GM12873 (cell line): ENCODE measurements at regions not wholly inside any gene's neighbourhood (a gene's known extent, or its start where the extent isn't known, plus 50 kb on each side); places are given as distances from the start of the nearest gene placed in this dataset.

ENCODE experiments used
- TF ChIP-seq, protein P1 (sequence below): IDR thresholded peaks from 2 replicates; pipeline ENCODE4 v1.5.1; 2012; ENCODE audit warnings: low read depth, mild to moderate bottlenecking, moderate library complexity, low read length, control low read depth; ENCODE audit not compliant: insufficient read depth; ENCODE audit errors: missing control alignments

DNA sequence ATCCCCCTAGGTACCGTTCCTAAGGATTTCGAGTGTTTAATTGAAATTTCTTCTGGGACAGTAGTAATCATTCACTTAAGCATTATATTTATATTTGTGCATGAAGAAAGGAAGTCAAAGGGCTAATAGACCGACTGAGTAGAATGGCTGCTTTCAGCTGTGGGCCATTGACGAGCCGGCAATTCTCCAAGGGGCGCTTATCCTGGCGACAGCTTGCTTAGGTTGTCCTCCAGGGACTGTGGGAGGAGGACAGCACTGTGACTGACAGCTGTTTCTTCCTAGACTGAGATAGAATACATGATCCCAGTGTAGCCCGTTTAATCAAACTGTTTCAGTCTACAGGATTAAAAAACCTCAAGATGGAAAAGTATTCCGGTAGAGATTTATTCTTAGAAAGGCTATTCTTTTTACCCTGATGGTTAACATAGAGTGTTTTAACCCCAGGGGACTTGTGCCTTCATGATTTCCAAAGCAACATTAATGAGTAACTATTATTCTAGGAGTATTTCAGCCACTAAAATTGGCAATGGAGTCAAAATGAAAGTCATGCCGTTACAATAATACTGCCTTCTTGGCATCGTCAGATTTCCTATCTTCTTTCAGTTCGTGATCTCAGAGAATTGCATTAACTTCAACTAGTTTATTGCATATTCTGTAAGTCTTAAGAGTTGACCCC is 943.1 kb upstream of the WWC1 start:
- TF ChIP-seq, protein P1, sequence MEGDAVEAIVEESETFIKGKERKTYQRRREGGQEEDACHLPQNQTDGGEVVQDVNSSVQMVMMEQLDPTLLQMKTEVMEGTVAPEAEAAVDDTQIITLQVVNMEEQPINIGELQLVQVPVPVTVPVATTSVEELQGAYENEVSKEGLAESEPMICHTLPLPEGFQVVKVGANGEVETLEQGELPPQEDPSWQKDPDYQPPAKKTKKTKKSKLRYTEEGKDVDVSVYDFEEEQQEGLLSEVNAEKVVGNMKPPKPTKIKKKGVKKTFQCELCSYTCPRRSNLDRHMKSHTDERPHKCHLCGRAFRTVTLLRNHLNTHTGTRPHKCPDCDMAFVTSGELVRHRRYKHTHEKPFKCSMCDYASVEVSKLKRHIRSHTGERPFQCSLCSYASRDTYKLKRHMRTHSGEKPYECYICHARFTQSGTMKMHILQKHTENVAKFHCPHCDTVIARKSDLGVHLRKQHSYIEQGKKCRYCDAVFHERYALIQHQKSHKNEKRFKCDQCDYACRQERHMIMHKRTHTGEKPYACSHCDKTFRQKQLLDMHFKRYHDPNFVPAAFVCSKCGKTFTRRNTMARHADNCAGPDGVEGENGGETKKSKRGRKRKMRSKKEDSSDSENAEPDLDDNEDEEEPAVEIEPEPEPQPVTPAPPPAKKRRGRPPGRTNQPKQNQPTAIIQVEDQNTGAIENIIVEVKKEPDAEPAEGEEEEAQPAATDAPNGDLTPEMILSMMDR, result no peak

DNA sequence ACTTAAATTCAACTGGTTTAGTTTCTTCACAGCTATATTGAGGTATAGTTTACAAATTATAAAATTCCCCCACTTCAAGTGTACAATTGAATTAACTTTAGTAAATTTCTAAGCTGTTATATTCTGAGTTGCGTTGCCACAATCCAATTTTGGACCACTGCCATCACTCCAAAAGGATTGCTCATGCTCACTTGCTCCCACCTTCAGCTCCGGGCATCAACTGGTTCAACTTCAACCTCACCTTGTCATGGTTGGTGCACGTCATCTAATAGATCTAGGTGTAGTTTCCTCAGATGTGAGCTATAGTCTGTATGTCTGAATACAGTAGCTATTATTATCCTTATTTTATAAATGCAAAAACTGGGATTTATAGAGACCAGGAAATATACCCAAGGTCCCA is 942.5 kb upstream of the WWC1 start:
- TF ChIP-seq, protein P1, result no peak

DNA sequence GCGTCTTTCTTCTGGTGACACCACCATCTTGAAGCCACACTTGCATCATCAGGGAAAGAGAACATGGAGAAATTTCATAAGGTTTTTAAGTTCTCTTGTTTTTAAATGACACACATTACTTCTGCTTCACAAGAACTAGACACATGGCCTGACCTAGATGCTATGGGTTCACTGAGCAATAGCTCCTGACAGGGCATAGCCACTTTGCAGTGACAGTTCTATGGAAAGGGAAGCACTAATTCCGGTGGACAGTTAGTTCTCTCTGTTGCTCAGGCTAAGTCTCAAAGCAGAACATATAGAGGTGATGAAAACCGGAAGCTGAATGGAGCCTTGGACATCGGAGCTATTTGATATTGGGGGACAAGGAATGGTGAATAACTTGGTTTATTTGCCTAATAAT is 940.1 kb upstream of the WWC1 start:
- TF ChIP-seq, protein P1, result no peak

DNA sequence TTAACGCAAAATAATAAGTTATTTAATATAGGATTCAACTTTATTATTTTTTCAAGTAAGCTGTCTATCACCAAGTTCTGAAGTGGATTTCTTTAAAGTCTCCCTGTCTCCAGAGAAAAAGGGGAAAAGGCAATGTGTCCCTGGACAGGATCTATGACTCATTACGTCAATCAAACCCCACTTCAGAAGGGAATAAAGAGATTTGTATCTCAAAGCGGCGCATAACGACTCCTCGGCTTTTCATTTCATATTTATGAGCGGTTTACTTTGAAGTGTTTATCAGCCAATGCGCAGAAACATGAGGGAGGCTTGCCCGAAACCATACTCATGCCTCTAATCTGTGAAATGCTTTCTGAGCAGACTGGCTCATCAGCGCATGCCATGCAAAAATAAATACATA is 938.6 kb upstream of the WWC1 start:
- TF ChIP-seq, protein P1, result no peak

DNA sequence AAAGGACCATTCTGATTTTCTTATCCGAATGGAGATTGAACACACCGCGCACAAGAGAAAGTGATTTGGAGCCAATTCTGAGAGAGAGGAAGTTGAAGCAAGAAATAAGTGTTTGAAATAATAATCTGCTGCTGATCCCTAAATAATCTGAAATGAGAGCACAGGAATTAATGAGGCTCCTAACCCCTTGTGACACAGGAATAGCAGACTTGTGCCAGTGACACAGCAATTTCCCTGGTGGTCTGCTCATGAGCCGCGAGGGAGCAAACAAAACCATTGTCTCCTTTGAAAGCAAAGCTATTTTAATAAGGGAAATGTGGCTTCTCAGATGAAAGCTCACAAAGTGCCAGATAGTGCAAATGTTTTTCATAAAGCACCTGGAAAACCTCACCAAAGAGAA is 936.1 kb upstream of the WWC1 start:
- TF ChIP-seq, protein P1, result no peak

DNA sequence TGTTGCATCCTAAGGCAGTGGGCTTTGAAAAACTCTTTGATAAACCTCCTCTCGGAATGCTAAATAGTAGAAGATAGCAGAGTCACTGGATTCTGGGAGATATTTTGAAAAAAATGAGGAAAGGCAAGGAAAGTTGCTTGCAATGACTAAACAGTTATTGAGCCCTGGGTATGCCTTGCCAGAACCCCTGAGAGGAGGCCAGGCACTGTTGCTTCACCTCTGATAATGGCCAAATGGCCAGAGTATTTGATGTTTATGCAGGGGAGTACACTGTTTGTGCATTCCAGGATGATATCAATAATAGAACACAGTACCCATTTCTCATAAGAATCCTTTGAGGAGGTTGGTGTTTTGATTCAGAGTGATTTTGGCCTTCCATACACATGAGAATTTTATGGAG is 935.1 kb upstream of the WWC1 start:
- TF ChIP-seq, protein P1, result no peak

DNA sequence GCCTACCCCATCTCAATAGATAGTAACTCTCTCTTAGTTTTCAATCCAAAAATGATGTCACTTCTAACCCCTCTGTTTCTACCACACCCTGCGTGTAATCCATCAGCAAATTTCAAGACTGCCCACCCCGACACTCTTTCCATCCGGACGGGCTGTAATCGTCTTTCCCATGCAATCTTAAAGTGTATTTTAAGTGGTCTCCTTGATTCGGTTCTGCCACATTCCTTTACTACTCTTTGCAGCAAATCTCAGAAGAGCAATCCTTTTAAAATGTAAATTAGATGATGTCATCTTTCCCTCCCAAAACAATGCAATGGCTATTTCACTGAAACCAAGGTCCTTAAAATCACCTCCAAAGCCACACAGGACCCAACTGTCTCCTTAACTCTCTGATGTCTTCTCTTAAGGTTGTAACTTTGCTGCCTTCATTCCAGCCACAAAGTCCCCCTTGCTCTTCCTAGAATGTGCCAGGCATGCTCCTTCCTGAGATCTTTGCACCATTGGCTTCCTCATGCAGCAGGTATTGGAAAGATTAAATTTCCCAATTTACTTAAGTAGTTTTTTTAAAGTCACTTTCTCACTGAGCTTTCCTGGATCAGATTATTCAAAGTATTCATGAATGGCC is 932.5 kb upstream of the WWC1 start:
- TF ChIP-seq, protein P1, result no peak
